Adrenal gland (tissue), 9 donors: ENCODE measurements at regions not wholly inside any gene's neighbourhood (a gene's known extent, or its start where the extent isn't known, plus 50 kb on each side); places are given as distances from the start of the nearest gene placed in this dataset.

Experiments
- DNase-seq, 7 donors: peaks; one replicate each; pipeline ENCODE4 v3.0.0-alpha.2; 2019 to 2020
- H3K27ac ChIP-seq, 5 donors: fragments of 200-600 bp; sonication (generic) in 4 of 5; 1 replicate in 3 of 5; 2 replicates in 2 of 5; pipeline versions ENCODE4 v1.5.1 to v1.8.0; 2016 to 2020; ENCODE audit warnings: mild to moderate bottlenecking in 1 of 5
- H3K27me3 ChIP-seq: fragments of 200-600 bp; 2 replicates; pipeline ENCODE4 v1.8.0; 2021
- H3K36me3 ChIP-seq, 2 donors: fragments of 200-600 bp; replicated peaks in 1 of 2; 1 replicate in 1 of 2; 2 replicates in 1 of 2; pipeline versions ENCODE4 v1.5.1 to v1.8.0; 2018 to 2022
- H3K4me1 ChIP-seq, 2 donors: fragments of 200-600 bp; replicated peaks in 1 of 2; 1 replicate in 1 of 2; 2 replicates in 1 of 2; pipeline versions ENCODE4 v1.5.1 to v1.8.0; 2018 to 2021
- H3K4me3 ChIP-seq, 4 donors: fragments of 200-600 bp; sonication (generic) in 3 of 4; one replicate each; pipeline ENCODE4 v1.5.1; 2016 to 2018
- H3K9me3 ChIP-seq, 3 donors: fragments of 200-600 bp; sonication (generic) in 1 of 3; replicated peaks in 1 of 3; 1 replicate in 2 of 3; 2 replicates in 1 of 3; pipeline versions ENCODE4 v1.5.1 to v1.8.0; 2016 to 2021
- CTCF ChIP-seq, 6 experiments: fragments of 450-650 bp in 4 of 6; fragments of 200-600 bp in 2 of 6; sonication (generic) in 1 of 6; IDR thresholded peaks; 1 replicate in 5 of 6; 2 replicates in 1 of 6; pipeline versions ENCODE4 v1.5.1 to v1.8.0; 2016 to 2021; ENCODE audit warnings: antibody characterized with exemption in 6 of 6, mild to moderate bottlenecking in 2 of 6, moderate library complexity in 1 of 6
- POLR2A ChIP-seq, 2 donors: fragments of 450-650 bp; IDR thresholded peaks; one replicate each; pipeline ENCODE4 v1.6.1; 2017; ENCODE audit warnings: antibody characterized with exemption in 2 of 2, mild to moderate bottlenecking in 2 of 2, moderate library complexity in 1 of 2
- WGBS, 4 donors: extraction: QIAGEN DNeasy Blood & Tissue Kit in 2 of 4; methylation state at CpG; one replicate each; pipeline versions ENCODE4 v1.1.5 to v1.1.7; 2013 to 2017; 5-methylcytosine and 5-hydroxymethylcytosine counted together
- intact Hi-C, 2 donors: fragments of 100-400 bp; cut with DNase I; formaldehyde crosslinking; loops; one replicate each; pipeline versions ENCODE4 v1.14.1 to v1.15.0; 2022 to 2023
- donor health status: healthy with polysubstance abuse.
- donor health status: Bipolar disorder and iron deficiency.
- donor health status: DM: yes; HTN: yes; CAD: no.
- donor health status: DM: no; HTN: no; CAD: no.
- donor health status: DM: no; HTN: no; CAD: no.

GRCh38 chr5:174324680-174325079 is 279.2 kb downstream of the NSG2 start:
- no peak for DNase-seq
- H3K4me1 ChIP-seq: no peaks in the 10 kb centered on the region
- H3K36me3 ChIP-seq: no peaks in the 10 kb centered on the region
- 46 to 66% (median 55%) methylated on average over 3 of the region's 3 CpGs for WGBS, 4 donors
- H3K27ac ChIP-seq: no peak overlapping the region
- no peak overlapping the region for H3K4me3 ChIP-seq
- intact Hi-C loops: no loop called here
- TF ChIP-seq CTCF (IDR thresholded peaks at IDR 0.05) (no peak), POLR2A (IDR thresholded peaks at IDR 0.05) (no peak)
- H3K9me3 ChIP-seq: no peaks in the 10 kb centered on the region
- H3K27me3 ChIP-seq: peaks cover 24% of the 10 kb centered on the region

- intact Hi-C loops: no loop called here
- no peak for DNase-seq
- peaks cover 24% of the 10 kb centered on the region for H3K27me3 ChIP-seq
- 75 to 77% (median 76%) methylated on average over 7 of the region's 7 CpGs for WGBS, 4 donors
- H3K36me3 ChIP-seq: no peaks in the 10 kb centered on the region
- no peaks in the 10 kb centered on the region for H3K4me1 ChIP-seq
- H3K27ac ChIP-seq: no peak overlapping the region
- H3K9me3 ChIP-seq: no peaks in the 10 kb centered on the region
- H3K4me3 ChIP-seq: no peak overlapping the region
- TF ChIP-seq CTCF (IDR thresholded peaks at IDR 0.05) (no peak), POLR2A (IDR thresholded peaks at IDR 0.05) (no peak)
Measured at GRCh38 chr5:174325431-174325830, 279.9 kb downstream of the NSG2 start.

- Histone ChIP-seq H3K27ac (no peak overlapping the region), H3K4me3 (no peak overlapping the region), H3K4me1 (no peaks in the 10 kb centered on the region), H3K27me3 (peaks cover 24% of the 10 kb centered on the region), H3K9me3 (no peaks in the 10 kb centered on the region), H3K36me3 (no peaks in the 10 kb centered on the region)
- 42 to 58% (median 48%) methylated on average over 5 to 6 of the region's 6 CpGs for WGBS, 4 donors
- DNase-seq: no peak
- intact Hi-C loops: no loop called here
- TF ChIP-seq POLR2A (IDR thresholded peaks at IDR 0.05) (no peak), CTCF (IDR thresholded peaks at IDR 0.05) (no peak)
Measured at GRCh38 chr5:174325961-174326360, 280.5 kb downstream of the NSG2 start.

GRCh38 chr5:174326372-174326771 is 280.9 kb downstream of the NSG2 start:
- Histone ChIP-seq H3K27me3 (peaks cover 24% of the 10 kb centered on the region), H3K36me3 (no peaks in the 10 kb centered on the region), H3K4me1 (no peaks in the 10 kb centered on the region), H3K27ac (no peak overlapping the region), H3K9me3 (no peaks in the 10 kb centered on the region), H3K4me3 (no peak overlapping the region)
- 54 to 73% (median 62%) methylated on average over 2 to 3 of the region's 3 CpGs for WGBS, 4 donors
- intact Hi-C loops: no loop called here
- no peak for DNase-seq
- TF ChIP-seq POLR2A (IDR thresholded peaks at IDR 0.05): no peak
- no peak for TF ChIP-seq CTCF (IDR thresholded peaks at IDR 0.05)
